ENCODE measurements at regions not wholly inside any gene's neighbourhood (a gene's known extent, or its start where the extent isn't known, plus 50 kb on each side); places are given as distances from the start of the nearest gene placed in this dataset.
"Not testable (repeated sequence)": the region's sequence is repeated elsewhere in the genome, so short reads cannot be mapped to it uniquely, and the experiment has no call there.

DNA sequence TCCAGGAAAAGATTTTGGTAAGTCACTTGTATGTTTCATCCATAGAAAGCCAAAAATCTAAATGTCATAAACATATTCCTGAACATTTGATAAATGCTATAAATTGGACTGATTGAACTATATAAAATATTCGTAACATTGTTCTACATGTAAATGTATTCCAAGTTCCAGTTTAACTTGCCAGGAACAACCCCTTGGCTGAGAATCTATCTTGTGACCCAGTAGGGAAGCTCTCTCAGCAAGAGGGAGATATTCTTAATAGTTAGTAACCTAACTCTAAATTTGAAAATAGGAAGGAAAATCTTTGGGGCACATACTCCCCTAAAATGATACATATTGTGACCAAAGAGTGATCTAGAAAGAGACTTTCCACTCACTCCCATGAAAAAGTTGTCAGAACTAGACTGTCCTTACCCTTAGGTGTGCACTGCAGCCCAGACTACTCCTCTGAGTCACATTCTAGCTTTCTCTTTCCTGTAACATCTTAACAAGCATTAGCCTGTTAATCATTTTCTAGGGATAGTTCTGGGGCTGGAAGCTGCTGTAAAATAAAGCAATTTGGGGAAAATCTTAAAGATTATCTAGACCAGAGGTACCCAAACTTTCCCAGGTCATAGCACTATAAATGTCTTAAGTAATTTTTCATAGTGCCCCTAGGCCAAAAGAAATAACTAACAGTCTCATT, 73.7 kb upstream of the SKAP2 start:
- no peaks in the 10 kb centered on the region for H3K9me3 ChIP-seq (ENCODE audit: control insufficient read depth in 1 of 2, low read length in 2 of 2)
- H3K4me3 ChIP-seq (ENCODE audit: low read length in 2 of 2): no peak overlapping the region
- no peak for DNase-seq
- no peaks in the 10 kb centered on the region for H3K36me3 ChIP-seq (ENCODE audit: insufficient read depth, low read length)
- Mint-ChIP-seq H3K27ac (no peak overlapping the region), H3K9me3 (peaks cover 0 to 5% (median under 1%) of the 10 kb centered on the region in 8 donors), H3K4me3 (no peak overlapping the region), H3K4me1 (no peaks in the 10 kb centered on the region), H3K27me3 (peaks cover 4 to 5% of the 10 kb centered on the region in 2 donors), H3K36me3 (no peaks in the 10 kb centered on the region)
- no peaks in the 10 kb centered on the region for H3K27me3 ChIP-seq (ENCODE audit: insufficient read depth, low read length)
- ChIA-PET CTCF (ENCODE audit: partially characterized antibody) (interaction anchor here (0.8 kb wide), 1 partner anchor 39 kb away, joined by 3 read pairs; no protein-coding TSS in a partner anchor), POLR2A (ENCODE audit: partially characterized antibody) (no interaction called here)
- H3K27ac ChIP-seq (ENCODE audit: low read depth, low read length): no peak overlapping the region
- H3K4me1 ChIP-seq (ENCODE audit: insufficient read depth, low read length): no peaks in the 10 kb centered on the region
- intact Hi-C loops (cut with micrococcal nuclease): no loop called here

DNA sequence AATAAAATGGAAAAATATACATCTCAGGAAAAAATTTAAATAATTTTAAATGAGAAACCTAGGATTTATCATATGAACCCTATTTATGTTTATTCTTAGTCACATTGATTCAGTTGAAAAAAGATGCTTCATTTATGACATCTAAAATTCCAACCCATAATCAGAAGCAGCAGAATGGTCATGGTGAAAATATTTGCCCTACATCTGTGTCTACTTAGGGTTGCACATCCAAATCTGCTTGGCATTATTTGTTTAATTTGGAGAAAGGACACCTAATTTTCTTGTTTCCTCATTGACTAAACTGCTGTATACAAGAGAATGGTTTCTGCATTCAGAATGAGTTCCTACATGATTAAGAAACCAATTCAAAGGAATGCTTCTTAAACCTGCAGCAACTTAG, 72.9 kb upstream of the SKAP2 start:
- no peaks in the 10 kb centered on the region for H3K4me1 ChIP-seq (ENCODE audit: insufficient read depth, low read length)
- Mint-ChIP-seq H3K36me3 (no peaks in the 10 kb centered on the region), H3K9me3 (peaks cover 0 to 5% (median under 1%) of the 10 kb centered on the region in 8 donors), H3K4me1 (no peaks in the 10 kb centered on the region), H3K4me3 (no peak overlapping the region), H3K27me3 (peaks cover 4 to 5% of the 10 kb centered on the region in 2 donors), H3K27ac (no peak overlapping the region)
- POLR2A ChIA-PET (ENCODE audit: partially characterized antibody): no interaction called here
- H3K4me3 ChIP-seq (ENCODE audit: low read length in 2 of 2): no peak overlapping the region
- H3K9me3 ChIP-seq (ENCODE audit: control insufficient read depth in 1 of 2, low read length in 2 of 2): no peaks in the 10 kb centered on the region
- H3K27me3 ChIP-seq (ENCODE audit: insufficient read depth, low read length): no peaks in the 10 kb centered on the region
- intact Hi-C loops (cut with micrococcal nuclease): no loop called here
- no peaks in the 10 kb centered on the region for H3K36me3 ChIP-seq (ENCODE audit: insufficient read depth, low read length)
- no peak overlapping the region for H3K27ac ChIP-seq (ENCODE audit: low read depth, low read length)
- CTCF ChIA-PET (ENCODE audit: partially characterized antibody): interaction anchor here (0.8 kb wide), 1 partner anchor 38 kb away, joined by 3 read pairs; no protein-coding TSS in a partner anchor
- no peak for DNase-seq

DNA sequence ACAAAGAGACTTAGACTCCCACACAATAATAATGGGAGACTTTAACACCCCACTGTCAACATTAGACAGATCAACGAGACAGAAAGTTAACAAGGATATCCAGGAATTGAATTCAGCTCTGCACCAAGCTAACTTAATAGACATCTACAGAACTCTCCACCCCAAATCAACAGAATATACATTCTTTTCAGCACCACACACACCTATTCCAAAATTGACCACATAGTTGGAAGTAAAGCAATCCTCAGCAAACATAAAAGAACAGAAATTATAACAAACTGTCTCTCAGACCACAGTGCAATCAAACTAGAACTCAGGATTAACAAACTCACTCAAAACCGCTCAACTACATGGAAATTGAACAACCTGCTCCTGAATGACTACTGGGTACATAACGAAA, 68.2 kb upstream of the SKAP2 start:
- H3K36me3 ChIP-seq (ENCODE audit: insufficient read depth, low read length); H3K4me3 Mint-ChIP-seq; DNase-seq; intact Hi-C loops (cut with micrococcal nuclease); CTCF ChIA-PET (ENCODE audit: partially characterized antibody); H3K27me3 Mint-ChIP-seq; POLR2A ChIA-PET (ENCODE audit: partially characterized antibody); H3K27me3 ChIP-seq (ENCODE audit: insufficient read depth, low read length); H3K27ac Mint-ChIP-seq; H3K36me3 Mint-ChIP-seq; H3K9me3 Mint-ChIP-seq; H3K4me1 ChIP-seq (ENCODE audit: insufficient read depth, low read length); H3K4me3 ChIP-seq (ENCODE audit: low read length in 2 of 2); H3K4me1 Mint-ChIP-seq; H3K9me3 ChIP-seq (ENCODE audit: control insufficient read depth in 1 of 2, low read length in 2 of 2); H3K27ac ChIP-seq (ENCODE audit: low read depth, low read length): not testable (repeated sequence)

DNA sequence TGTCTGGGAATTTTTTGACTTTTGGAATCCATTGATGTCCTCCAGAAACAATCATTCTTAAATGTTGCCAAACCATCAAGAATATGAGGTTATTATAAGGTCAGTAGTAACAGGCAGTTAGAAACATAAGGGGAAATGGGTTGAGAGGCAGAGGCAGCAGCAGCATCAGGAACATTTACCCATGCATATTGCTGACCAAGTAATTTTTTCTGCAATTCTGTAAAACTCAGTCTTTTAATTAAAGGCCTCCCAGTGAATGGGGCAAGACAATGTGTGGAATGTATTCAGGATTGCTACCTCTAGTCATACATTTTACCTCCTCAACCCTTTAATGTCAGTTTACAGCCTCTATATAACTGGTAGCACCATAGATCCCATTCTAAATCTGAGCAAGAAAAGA, 66.5 kb upstream of the SKAP2 start:
- Histone ChIP-seq H3K27me3 (ENCODE audit: insufficient read depth, low read length) (no peaks in the 10 kb centered on the region), H3K4me1 (ENCODE audit: insufficient read depth, low read length) (no peaks in the 10 kb centered on the region), H3K9me3 (ENCODE audit: control insufficient read depth in 1 of 2, low read length in 2 of 2) (no peaks in the 10 kb centered on the region), H3K4me3 (ENCODE audit: low read length in 2 of 2) (no peak overlapping the region), H3K27ac (ENCODE audit: low read depth, low read length) (no peak overlapping the region), H3K36me3 (ENCODE audit: insufficient read depth, low read length) (no peaks in the 10 kb centered on the region)
- no peak for DNase-seq
- POLR2A ChIA-PET (ENCODE audit: partially characterized antibody): no interaction called here
- peaks cover 6 to 12% of the 10 kb centered on the region in 2 donors for H3K27me3 Mint-ChIP-seq
- CTCF ChIA-PET (ENCODE audit: partially characterized antibody): no interaction called here
- no peak overlapping the region for H3K4me3 Mint-ChIP-seq
- intact Hi-C loops (cut with micrococcal nuclease): no loop called here
- no peaks in the 10 kb centered on the region for H3K36me3 Mint-ChIP-seq
- peaks cover 0 to 6% (median 3%) of the 10 kb centered on the region in 8 donors for H3K9me3 Mint-ChIP-seq
- H3K27ac Mint-ChIP-seq: no peak overlapping the region
- no peaks in the 10 kb centered on the region for H3K4me1 Mint-ChIP-seq

DNA sequence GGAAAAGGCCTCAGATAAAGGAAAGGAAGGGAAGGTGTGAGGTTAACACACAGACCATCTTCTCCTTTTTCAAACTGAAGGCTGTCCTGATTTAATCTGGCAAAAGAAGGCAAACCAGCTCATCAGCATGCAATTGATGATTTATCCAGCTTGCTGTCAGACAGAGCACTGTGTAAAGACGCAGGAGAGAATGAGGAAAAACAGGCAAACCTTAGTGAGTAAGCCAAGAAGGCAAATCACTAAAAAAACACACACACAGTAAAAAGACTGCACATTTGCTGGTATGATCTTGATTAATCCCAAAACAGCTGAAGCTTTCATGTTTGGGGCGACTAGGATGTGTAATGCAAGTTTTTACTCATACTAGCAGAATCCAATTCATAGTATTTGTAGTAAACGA, 65.8 kb upstream of the SKAP2 start:
- Mint-ChIP-seq H3K27me3 (peaks cover 6 to 11% of the 10 kb centered on the region in 2 donors), H3K27ac (no peak overlapping the region), H3K36me3 (no peaks in the 10 kb centered on the region), H3K4me3 (no peak overlapping the region), H3K4me1 (no peaks in the 10 kb centered on the region), H3K9me3 (peaks cover 0 to 6% (median 1%) of the 10 kb centered on the region in 8 donors)
- Histone ChIP-seq H3K9me3 (ENCODE audit: control insufficient read depth in 1 of 2, low read length in 2 of 2) (no peaks in the 10 kb centered on the region), H3K4me3 (ENCODE audit: low read length in 2 of 2) (no peak overlapping the region), H3K4me1 (ENCODE audit: insufficient read depth, low read length) (no peaks in the 10 kb centered on the region), H3K36me3 (ENCODE audit: insufficient read depth, low read length) (no peaks in the 10 kb centered on the region), H3K27ac (ENCODE audit: low read depth, low read length) (no peak overlapping the region), H3K27me3 (ENCODE audit: insufficient read depth, low read length) (no peaks in the 10 kb centered on the region)
- ChIA-PET CTCF (ENCODE audit: partially characterized antibody) (no interaction called here), POLR2A (ENCODE audit: partially characterized antibody) (no interaction called here)
- intact Hi-C loops (cut with micrococcal nuclease): no loop called here
- DNase-seq: no peak

DNA sequence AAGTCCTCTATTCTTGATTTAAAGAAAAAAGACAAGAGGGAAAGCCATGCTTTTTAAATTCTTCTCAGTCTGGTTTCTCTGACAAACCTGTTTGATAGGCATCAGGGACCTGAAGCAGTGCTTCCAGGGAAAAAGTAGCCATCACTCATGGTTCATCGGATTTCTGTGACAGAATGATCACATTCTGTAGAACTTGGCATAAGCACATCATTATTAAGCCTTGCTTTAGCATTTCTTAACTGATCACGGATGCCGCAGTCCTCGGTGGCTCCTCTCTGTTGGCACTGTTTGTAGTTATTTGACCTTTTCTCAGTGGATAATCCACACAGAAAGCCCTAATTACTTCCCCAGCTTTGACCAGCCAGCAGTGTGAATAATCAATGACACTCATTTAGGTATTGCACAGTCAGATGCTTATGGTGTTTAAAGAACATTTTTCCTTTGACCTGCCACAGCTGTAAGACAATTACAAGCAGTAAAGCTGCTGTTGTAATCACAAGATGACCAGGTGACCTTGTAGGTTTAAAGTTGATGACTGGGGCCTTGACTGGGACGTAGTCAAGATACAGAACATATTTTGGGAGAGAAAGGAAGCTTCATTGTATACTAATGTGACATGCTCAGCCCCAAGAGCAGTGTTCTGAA, 64.4 kb upstream of the SKAP2 start:
- Histone ChIP-seq H3K27me3 (ENCODE audit: insufficient read depth, low read length) (no peaks in the 10 kb centered on the region), H3K4me1 (ENCODE audit: insufficient read depth, low read length) (no peaks in the 10 kb centered on the region), H3K36me3 (ENCODE audit: insufficient read depth, low read length) (no peaks in the 10 kb centered on the region), H3K9me3 (ENCODE audit: control insufficient read depth in 1 of 2, low read length in 2 of 2) (no peaks in the 10 kb centered on the region), H3K27ac (ENCODE audit: low read depth, low read length) (no peak overlapping the region), H3K4me3 (ENCODE audit: low read length in 2 of 2) (no peak overlapping the region)
- H3K27ac Mint-ChIP-seq: no peak overlapping the region
- intact Hi-C loops (cut with micrococcal nuclease): no loop called here
- H3K27me3 Mint-ChIP-seq: peaks cover 7 to 15% of the 10 kb centered on the region in 2 donors
- DNase-seq: no peak
- POLR2A ChIA-PET (ENCODE audit: partially characterized antibody): no interaction called here
- H3K36me3 Mint-ChIP-seq: no peaks in the 10 kb centered on the region
- peaks cover 0 to 6% (median 0%) of the 10 kb centered on the region in 8 donors for H3K9me3 Mint-ChIP-seq
- H3K4me3 Mint-ChIP-seq: no peak overlapping the region
- CTCF ChIA-PET (ENCODE audit: partially characterized antibody): no interaction called here
- no peaks in the 10 kb centered on the region for H3K4me1 Mint-ChIP-seq

DNA sequence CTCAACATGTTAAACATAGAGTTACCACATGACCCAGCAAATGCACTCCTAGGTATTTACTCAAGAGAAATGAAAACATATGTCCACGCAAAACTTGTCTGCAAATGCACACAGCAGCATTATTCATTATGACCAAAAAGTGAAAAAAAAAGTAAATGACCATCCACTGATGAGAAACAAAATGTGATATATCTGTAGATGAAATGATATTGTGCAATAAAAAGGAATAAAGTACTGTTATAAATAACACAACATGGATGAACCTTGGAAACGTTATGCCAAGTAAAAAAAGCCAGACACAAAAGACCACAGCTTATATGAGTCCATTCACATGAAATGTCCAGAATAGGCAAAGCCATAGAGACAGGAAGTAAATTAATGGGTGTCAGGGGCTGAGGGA, 61.4 kb upstream of the SKAP2 start:
- peaks cover 9 to 15% of the 10 kb centered on the region in 2 donors for H3K27me3 Mint-ChIP-seq
- Histone ChIP-seq H3K36me3 (ENCODE audit: insufficient read depth, low read length) (no peaks in the 10 kb centered on the region), H3K9me3 (ENCODE audit: control insufficient read depth in 1 of 2, low read length in 2 of 2) (no peaks in the 10 kb centered on the region), H3K27me3 (ENCODE audit: insufficient read depth, low read length) (no peaks in the 10 kb centered on the region), H3K4me1 (ENCODE audit: insufficient read depth, low read length) (no peaks in the 10 kb centered on the region), H3K4me3 (ENCODE audit: low read length in 2 of 2) (no peak overlapping the region), H3K27ac (ENCODE audit: low read depth, low read length) (no peak overlapping the region)
- no peak for DNase-seq
- peak overlapping the region in 1 of 7 donors; percentile 4 for H3K27ac Mint-ChIP-seq
- ChIA-PET CTCF (ENCODE audit: partially characterized antibody) (no interaction called here), POLR2A (ENCODE audit: partially characterized antibody) (no interaction called here)
- peaks cover 0 to 2% (median 0%) of the 10 kb centered on the region in 8 donors for H3K9me3 Mint-ChIP-seq
- no peaks in the 10 kb centered on the region for H3K4me1 Mint-ChIP-seq
- no peak overlapping the region for H3K4me3 Mint-ChIP-seq
- intact Hi-C loops (cut with micrococcal nuclease): no loop called here
- H3K36me3 Mint-ChIP-seq: no peaks in the 10 kb centered on the region

Measured in CD4-positive, alpha-beta memory T cell (primary cell).